LNCaP clone FGC (cell line): ENCODE measurements at regions not wholly inside any gene's neighbourhood (a gene's known extent, or its start where the extent isn't known, plus 50 kb on each side); places are given as distances from the start of the nearest gene placed in this dataset.

ENCODE experiments used
- DNase-seq: peaks from one replicate; pipeline ENCODE4 v3.0.0-alpha.2; 2011; ENCODE audit warnings: low read depth
- H3K4me3 ChIP-seq: 2 replicates; pipeline ENCODE4 v1.5.1; 2011; ENCODE audit warnings: mild to moderate bottlenecking, low read depth, low read length, control low read depth
- CTCF ChIP-seq: IDR thresholded peaks from 2 replicates; pipeline ENCODE4 v1.5.1; 2012; ENCODE audit warnings: mild to moderate bottlenecking; ENCODE audit not compliant: control insufficient read depth, insufficient read depth; ENCODE audit errors: extremely low read depth

DNA sequence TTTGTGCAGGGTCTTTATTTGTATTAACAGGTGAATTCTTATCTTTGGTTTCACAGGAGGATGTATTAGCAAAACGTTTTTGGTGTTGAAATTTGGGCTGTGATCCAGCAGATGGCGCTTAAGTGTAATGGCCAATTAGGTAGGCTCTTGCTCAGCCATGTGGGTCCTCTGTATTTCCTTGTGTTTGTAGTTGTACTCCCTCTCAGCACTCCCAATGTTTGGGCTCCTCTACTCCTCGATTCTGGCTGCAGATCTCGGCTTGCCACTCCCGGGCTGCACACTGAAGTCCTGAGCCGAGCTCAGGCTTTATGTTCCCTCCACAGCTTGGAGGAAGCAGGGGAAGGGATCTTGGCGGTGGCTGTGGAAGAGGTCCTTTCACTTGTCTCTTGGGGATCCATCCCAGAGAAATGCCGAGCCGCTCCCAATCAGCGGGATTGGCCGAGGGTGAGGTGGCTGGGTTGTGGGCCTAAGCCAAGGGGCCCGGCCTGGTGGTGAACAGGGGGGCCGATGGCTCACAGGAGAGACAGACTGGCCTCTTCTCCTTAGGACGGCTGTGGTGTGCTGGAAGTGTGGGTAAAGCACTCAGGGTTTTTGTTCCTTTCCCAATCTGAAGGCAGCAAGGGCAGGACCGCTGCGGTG lies 133.7 kb downstream of the AEBP2 start:
- TF ChIP-seq CTCF, result peak; percentile 78
- no peak overlapping the region for H3K4me3 ChIP-seq
- peak; percentile 48 for DNase-seq

DNA sequence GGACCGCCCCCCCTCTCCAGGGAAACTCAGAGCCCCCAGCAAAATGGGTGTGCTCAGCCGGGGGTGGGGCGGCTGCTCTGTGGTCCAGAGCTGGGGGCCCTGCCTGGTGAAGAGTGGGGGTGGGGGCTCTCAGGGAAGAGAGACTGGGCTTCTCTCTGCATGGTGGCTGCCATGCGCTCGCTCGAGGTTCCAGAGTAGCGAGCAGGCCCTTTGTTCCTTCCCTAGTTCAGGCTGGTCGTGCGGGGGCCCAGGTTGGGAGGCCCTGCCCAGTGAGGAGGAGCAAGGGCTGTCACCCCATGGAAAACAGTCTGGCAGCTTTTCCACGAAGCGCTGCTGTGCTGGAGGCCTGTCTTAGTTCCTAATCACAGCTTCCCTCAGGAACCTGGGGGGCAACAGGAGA lies 134.6 kb downstream of the AEBP2 start:
- TF ChIP-seq CTCF, result no peak
- DNase-seq, result no peak
- no peak overlapping the region for H3K4me3 ChIP-seq

DNA sequence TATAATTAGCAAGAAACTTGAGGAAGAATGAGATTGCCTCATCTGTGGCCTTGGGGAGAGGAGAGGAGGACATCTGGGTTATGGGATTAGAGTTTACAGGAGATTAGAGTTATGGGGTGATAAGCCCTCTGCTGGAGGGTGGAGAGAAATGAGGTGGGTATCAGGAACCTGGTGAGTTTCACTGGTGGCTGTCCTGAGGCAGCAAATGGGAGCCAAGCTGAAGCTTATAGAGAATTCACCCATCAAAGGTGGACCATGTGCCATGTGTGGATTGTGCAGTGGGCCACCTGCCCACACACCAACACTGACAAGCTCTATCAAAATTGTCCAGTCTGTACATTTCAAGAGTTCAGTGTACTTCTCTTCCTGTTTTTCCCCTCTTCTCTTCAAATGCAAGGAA lies 135.3 kb downstream of the AEBP2 start:
- no peak for TF ChIP-seq CTCF
- no peak overlapping the region for H3K4me3 ChIP-seq
- no peak for DNase-seq

- no peak for TF ChIP-seq CTCF
- no peak overlapping the region for H3K4me3 ChIP-seq
- DNase-seq, result peak; percentile 31
Observed at GRCh38 chr12:19575337-19576243, 136.3 kb downstream of the AEBP2 start.

- H3K4me3 ChIP-seq, result no peak overlapping the region
- no peak for TF ChIP-seq CTCF
- no peak for DNase-seq
Observed at GRCh38 chr12:19576506-19577280, 137.4 kb downstream of the AEBP2 start.

DNA sequence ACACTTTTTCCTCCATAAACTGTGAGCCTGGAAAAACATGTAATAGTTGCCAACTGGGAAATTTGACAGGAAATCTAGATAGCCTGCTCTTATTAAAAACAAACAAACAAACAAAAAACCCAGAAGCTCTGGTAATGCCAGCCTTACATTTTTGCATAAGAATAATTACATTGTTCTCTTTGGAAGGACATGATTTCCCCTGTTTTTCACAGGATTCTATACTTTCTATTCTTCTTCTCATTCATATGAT lies 137.9 kb downstream of the AEBP2 start:
- no peak for TF ChIP-seq CTCF
- DNase-seq, result no peak
- no peak overlapping the region for H3K4me3 ChIP-seq
